HCEC 1CT (cell line): ENCODE measurements at regions not wholly inside any gene's neighbourhood (a gene's known extent, or its start where the extent isn't known, plus 50 kb on each side); places are given as distances from the start of the nearest gene placed in this dataset.

Source experiments
- DNase-seq: peaks from one replicate; pipeline ENCODE4 v3.0.0-alpha.2; 2017

GRCh38 chr4:154983714-154984113 lies 202.6 kb downstream of the RBM46 start:
- no peak for DNase-seq

GRCh38 chr4:154984148-154984547 lies 203.1 kb downstream of the RBM46 start:
- DNase-seq = no peak

- DNase-seq = no peak
These were observed 203.5 kb downstream of the RBM46 start for GRCh38 chr4:154984616-154985015.

DNA sequence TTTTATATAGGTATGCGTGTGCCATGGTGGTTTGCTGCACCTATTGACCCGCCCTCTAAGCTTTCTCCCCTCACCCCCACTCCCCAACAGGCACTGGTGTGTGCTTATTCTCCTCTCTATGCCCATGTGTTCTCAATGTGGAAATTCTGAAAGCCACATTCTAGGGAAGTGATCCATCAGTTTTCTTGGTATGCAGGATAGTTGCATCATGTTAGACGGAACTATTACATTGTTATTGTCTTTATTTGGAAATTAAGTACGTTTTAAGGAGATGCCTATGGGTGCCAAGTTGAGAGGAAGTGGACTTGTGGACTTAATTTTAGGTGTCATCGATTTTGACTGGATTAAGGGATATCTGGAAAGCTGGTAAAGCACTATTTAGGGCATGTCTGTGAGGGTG lies 204.6 kb downstream of the RBM46 start:
- peak; percentile 74 for DNase-seq

DNA sequence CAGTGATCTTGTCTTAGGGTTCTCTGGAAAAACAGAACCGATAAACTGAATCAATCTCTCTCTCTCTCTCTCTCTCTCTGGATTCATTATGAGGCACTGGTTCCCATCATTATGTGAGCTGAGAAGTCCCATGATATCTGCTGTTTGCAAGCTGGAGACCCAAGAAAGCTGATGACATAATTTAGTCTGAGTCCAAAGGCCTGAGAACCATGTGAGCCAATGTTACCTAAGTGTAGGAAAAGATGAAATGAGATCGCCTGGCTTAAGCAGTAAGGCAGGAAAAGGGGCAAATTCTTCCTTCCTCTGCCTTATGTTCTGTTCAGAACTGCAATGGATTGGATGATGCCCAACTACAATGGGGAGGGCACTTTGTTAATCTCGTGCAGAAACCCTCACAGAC lies 207.4 kb downstream of the RBM46 start:
- DNase-seq = no peak

DNA sequence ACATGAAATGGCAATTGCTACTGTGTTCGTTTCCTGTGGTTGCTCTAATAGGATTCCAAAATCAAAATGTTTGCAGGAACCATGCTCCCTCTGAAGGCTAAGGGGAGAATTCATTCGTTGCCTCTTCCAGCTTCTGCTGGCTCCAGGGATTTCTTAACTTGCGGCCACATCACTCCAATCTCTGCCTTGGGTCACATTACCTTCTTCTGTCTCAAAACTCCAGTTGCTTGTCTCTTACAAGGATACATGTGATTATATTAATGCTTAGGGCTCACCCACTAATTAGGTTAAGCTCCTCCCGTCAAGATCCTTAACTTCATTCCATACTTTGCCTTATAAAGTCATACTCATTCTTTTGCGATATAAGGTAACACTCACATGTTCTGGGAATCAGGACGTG lies 208.4 kb downstream of the RBM46 start:
- DNase-seq = no peak

DNA sequence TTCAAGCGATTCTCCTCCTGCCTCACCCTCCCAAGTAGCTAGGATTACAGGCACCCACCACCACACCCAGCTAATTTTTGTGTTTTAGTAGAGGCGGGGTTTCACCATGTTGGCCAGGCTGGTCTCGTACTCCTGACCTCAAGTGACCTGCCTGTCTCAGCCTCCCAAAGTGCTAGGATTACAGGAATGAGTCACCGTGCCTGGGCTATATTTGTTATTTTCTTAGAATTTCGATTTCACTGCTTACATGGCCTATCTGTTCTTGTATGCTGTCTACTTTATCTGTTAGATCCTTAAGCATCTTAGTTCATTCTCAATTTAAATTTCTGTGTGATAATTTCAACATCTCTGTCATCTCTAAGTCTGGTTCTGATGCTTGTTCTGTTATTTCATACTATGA lies 210.6 kb upstream of the NPY2R start:
- peak; percentile 56 for DNase-seq

DNA sequence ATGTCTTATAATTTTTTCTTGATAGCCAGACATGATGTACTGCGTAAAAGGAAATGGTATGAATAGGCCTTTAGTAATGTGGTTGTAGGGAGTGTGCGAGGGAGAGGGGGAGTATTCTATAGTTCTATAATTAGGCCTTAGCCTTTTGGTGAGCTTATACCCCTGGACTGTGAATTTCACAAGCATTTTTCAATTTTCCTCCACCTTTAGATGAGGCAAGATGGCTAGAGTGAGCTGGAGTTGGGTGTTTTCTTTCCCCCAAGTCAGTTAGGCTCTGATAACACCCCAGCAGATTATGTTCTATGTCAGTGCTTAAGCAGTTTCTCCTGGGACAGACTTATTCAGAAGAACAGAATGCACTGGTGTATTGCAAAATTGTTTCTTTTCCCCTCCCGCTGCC lies 210.2 kb upstream of the NPY2R start:
- peak; percentile 75 for DNase-seq

- DNase-seq = no peak
These were observed 209.7 kb upstream of the NPY2R start for GRCh38 chr4:154998773-154999172.

GRCh38 chr4:154999950-155000578 lies 208.4 kb upstream of the NPY2R start:
- DNase-seq = no peak

- DNase-seq = no peak
These were observed 207.2 kb upstream of the NPY2R start for GRCh38 chr4:155001251-155001650.

DNA sequence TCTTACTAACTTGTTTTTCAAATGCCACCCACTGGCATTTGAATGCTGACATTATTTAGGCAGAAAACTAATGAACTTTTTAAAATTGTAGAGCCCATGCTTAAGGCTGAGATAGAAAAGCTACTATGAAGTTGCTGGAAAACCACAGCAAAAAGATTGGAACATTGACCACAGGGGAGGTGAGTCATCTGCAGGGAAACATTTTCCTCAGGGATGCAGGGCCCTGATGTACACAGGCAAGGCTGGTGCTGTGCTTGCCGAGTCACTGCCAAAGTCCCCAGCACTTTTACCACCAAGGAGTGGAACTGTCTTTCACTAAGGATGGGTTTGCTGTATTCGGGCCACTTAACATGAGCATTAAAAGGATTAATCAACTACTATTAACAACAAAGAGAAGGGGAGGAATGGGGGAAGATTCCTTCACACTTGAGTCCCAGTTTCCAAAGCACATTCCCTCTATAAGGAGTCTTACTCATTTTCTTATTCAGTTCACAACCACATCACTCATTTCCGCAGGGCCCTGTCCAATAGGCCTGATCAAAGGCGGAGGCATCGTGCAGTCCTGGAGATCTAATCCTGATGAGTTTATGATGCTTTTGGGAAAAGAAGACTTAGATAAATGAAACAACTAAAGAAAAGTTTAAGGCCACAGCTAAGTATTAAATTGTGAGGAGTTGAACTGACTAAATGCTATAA lies 202.9 kb upstream of the NPY2R start:
- peak; percentile 69 for DNase-seq

DNA sequence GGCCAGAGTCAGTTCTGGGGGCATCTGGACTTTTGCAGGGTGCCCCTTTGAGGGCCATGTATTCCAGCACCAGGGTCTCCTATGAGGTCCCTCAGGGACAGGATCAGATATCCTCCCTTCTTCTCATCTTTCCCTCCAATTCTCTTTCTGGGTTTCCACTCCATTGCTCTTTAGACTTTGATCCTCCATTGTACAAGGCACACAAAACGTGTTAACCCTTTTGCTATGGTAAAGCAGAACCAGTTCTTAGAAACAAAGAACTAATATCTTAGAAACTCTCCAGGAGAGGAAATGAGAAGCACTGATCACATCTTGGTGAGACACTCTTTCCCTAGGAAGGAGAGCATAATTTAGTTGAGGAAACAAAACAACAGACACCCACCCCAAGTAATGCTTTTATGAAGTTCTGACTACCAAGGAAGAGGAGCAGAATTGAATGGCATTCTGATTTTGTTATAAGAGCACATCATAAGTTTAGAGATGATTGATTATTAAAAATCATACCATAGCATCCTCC lies 200.7 kb upstream of the NPY2R start:
- DNase-seq = peak; percentile 55

DNA sequence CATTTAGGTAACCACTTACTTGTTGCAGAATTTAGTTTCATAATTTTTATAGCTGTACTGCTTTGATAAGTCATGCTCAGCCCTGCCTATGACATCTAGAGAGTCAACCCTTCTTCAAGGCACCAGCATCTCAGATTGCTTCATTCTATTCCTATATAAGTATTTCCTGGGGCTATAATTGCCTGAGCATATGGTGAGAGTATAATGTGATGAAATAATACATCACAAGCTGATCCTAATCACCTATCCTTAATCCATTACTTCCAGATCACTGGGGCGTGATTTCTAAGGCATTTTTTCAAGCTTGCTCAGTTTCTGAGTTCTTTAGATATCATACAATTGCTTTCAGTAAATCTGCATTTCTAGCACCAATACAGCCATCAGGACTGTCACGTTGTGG lies 200.0 kb upstream of the NPY2R start:
- peak; percentile 57 for DNase-seq

- DNase-seq = no peak
These were observed 199.1 kb upstream of the NPY2R start for GRCh38 chr4:155009288-155009687.

- DNase-seq = no peak
These were observed 198.1 kb upstream of the NPY2R start for GRCh38 chr4:155010376-155010775.

- DNase-seq = no peak
These were observed 197.2 kb upstream of the NPY2R start for GRCh38 chr4:155011163-155011780.

GRCh38 chr4:155012469-155012868 lies 196.0 kb upstream of the NPY2R start:
- no peak for DNase-seq

DNA sequence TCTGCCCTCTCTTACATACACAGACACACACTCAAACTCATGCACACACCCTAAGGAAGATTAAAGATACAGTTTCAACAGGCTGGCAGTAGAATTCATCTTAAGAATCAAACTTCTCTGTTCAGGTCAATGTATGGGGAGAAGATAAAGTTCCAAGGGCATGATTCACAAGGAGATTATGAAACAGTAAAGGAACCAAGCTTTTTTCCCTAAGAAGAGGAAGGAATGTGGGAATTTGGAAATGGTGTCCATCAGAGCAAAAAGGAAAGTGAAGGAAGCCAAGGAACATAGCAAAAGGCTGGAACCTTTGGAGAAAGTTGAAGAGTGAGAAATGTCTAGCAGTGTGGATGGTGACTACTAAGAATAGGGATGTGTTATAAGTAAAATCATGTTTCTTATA lies 191.0 kb upstream of the NPY2R start:
- peak; percentile 30 for DNase-seq

DNA sequence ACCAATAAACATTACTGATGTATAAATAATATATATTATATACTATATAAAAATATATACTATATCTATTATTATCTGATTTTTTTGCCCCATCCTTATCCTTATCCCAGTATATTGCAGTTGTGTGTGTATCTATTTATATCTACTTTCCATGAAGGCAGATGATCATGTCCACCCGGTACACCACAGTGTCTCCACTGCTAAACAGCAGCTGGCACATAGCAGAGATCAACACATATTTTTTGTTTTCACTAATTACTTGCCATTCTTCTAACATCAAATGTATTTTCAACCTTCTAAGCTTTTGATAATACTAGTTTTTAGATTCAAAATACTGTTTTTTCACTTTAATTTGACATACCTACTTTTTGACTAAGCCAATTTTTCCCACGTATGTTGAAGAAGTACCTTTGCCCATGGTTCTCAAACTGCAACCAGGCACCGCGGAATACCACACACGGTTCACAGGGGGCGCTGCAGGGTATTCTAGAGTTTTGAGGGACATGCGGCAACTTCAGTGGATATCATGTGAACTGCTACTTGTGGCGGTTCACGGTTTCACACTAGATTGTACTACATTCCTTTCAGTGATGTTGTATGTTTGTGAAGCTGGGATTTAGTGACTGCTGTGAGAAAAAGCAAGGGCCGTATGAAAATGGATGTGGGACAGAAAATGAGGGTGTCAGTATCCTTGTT lies 182.5 kb upstream of the NPY2R start:
- DNase-seq = peak; percentile 42

GRCh38 chr4:155026715-155027114 lies 181.7 kb upstream of the NPY2R start:
- DNase-seq = peak; percentile 62

DNA sequence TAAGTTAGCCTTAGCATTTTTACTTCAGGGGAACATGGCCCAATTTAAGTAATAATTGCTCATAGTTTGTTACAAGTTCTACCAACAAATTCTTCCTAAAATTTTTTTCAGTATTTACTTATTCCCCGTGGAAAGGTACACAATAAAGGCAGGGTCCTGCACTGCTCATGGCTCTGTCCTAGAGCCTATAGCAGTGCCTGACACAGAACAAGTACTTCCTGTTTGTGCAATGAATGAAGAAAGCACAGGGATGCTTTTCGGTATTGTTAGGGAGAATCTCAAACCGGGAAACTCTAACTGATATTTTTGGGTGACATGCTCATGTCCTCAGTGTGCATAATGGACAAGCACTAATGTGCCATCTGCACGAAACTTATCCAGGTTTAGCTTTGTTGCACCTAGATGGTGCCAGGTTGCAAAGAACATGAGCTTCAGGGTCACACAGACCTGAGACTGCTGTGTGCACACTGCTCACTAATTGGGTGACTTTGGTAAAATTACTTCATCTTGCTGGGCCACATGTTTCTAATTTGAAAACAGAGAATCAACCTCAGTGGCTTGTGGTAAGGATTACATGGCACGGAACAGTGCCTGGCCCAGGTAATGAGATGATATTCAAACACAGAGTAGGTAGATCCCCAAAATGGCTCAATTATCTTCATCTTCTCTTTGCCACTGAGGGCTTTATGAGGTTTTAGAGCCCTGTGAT lies 175.8 kb upstream of the NPY2R start:
- no peak for DNase-seq

DNA sequence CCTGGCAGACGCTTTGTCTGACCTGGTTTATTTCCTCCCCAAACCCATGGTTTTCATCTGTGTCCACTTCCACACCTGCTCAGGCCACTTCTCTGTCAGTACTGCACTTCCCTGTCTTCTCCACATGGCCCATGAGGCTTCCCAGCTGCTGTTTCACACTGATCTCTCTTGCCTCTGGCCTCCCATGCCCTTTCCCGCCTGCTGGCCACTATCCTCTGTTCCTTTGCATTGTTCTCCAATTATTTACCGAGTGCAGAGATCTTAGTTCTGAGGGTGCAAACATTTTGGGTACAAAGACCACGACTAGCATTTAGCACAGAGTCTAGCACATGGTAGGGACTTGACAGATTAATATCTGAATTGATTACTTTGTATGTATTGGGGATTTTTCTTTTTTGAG lies 174.8 kb upstream of the NPY2R start:
- DNase-seq = no peak
